ENCODE measurements at regions not wholly inside any gene's neighbourhood (a gene's known extent, or its start where the extent isn't known, plus 50 kb on each side); places are given as distances from the start of the nearest gene placed in this dataset.

- DNase-seq: no peak
Measured at GRCh38 chr1:182147136-182147820, 85.8 kb upstream of the ZNF648 start.

- no peak for DNase-seq
Measured at GRCh38 chr1:182146286-182146685, 84.8 kb upstream of the ZNF648 start.

- DNase-seq: no peak
Measured at GRCh38 chr1:182145441-182145840, 83.9 kb upstream of the ZNF648 start.

GRCh38 chr1:182144646-182145030, 83.1 kb upstream of the ZNF648 start:
- DNase-seq: no peak

- DNase-seq: no peak
Measured at GRCh38 chr1:182143825-182144645, 82.5 kb upstream of the ZNF648 start.

- peak; percentile 87 for DNase-seq
Measured at GRCh38 chr1:182143154-182143657, 81.7 kb upstream of the ZNF648 start.

- DNase-seq: no peak
Measured at GRCh38 chr1:182142621-182143020, 81.1 kb upstream of the ZNF648 start.

GRCh38 chr1:182141040-182141439, 79.5 kb upstream of the ZNF648 start:
- DNase-seq: no peak

- no peak for DNase-seq
Measured at GRCh38 chr1:182139496-182139895, 78.0 kb upstream of the ZNF648 start.

GRCh38 chr1:182137546-182137945, 76.0 kb upstream of the ZNF648 start:
- DNase-seq: no peak

GRCh38 chr1:182135946-182136345, 74.4 kb upstream of the ZNF648 start:
- DNase-seq: no peak

- DNase-seq: no peak
Measured at GRCh38 chr1:182134257-182134656, 72.7 kb upstream of the ZNF648 start.

GRCh38 chr1:182133181-182133580, 71.7 kb upstream of the ZNF648 start:
- DNase-seq: no peak

- no peak for DNase-seq
Measured at GRCh38 chr1:182129398-182129797, 67.9 kb upstream of the ZNF648 start.

- no peak for DNase-seq
Measured at GRCh38 chr1:182128502-182128901, 67.0 kb upstream of the ZNF648 start.

- no peak for DNase-seq
Measured at GRCh38 chr1:182127656-182128055, 66.1 kb upstream of the ZNF648 start.

GRCh38 chr1:182126272-182126800, 64.8 kb upstream of the ZNF648 start:
- DNase-seq: no peak

GRCh38 chr1:182122913-182123260, 61.4 kb upstream of the ZNF648 start:
- DNase-seq: no peak

- no peak for DNase-seq
Measured at GRCh38 chr1:182122256-182122912, 60.9 kb upstream of the ZNF648 start.

GRCh38 chr1:182121787-182122186, 60.3 kb upstream of the ZNF648 start:
- DNase-seq: no peak

GRCh38 chr1:182120411-182121258, 59.1 kb upstream of the ZNF648 start:
- no peak for DNase-seq

- no peak for DNase-seq
Measured at GRCh38 chr1:182119631-182120030, 58.1 kb upstream of the ZNF648 start.

- no peak for DNase-seq
Measured at GRCh38 chr1:182118851-182119250, 57.3 kb upstream of the ZNF648 start.

All from activated naive CD4-positive, alpha-beta T cell treated with anti-CD3 and anti-CD28 coated beads, Interleukin-2, amount 50 U/mL, for 16 hours (primary cell).